ENCODE measurements at regions not wholly inside any gene's neighbourhood (a gene's known extent, or its start where the extent isn't known, plus 50 kb on each side); places are given as distances from the start of the nearest gene placed in this dataset.

GRCh38 chr6:20313960-20314530 is 87.6 kb upstream of the E2F3 start:
- no peak for DNase-seq

DNA sequence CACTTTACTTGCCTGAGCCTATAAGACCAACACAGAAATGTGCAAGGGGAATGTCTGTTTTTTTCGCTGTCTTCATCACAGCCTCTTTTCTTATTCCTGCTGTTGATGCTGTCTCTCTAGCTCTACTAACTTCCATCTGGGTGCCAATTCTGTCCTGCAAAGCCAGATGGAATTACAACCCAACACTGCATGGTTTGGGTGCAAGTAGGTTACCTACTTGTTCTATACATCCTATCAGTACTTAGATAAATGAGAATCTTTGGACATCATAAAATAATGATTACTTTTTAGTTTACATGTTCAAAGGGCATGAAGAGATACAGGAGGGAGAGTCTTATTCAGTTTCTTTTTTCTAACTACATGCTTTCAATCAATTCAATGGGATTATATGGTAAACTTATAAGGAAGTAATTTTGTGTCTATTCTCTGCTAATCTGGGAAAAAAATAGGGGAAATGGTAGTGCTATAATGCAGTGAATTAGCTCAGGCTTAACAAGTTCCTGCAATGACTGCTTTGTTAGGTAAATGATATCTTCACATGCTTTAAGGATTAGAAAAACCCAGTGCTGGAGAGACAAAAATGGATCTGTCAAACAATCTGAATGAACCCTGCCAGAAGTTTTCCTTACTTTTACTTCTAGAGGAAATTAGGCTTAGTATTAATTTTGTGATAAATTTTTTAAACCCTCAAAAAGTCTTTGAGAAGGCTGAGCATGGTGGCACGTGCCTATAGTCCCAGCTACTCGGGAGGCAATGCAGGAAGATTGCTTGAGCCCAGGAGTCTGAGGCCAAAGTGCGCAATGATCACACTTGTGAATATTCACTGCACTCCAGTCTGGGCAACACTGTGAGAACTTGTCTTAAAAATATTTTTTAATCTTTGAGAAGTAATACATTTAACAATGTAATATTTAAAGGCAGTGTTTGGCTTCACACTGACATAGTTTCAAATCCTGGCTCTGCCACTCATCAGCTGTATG is 86.5 kb upstream of the E2F3 start:
- DNase-seq, result no peak

DNA sequence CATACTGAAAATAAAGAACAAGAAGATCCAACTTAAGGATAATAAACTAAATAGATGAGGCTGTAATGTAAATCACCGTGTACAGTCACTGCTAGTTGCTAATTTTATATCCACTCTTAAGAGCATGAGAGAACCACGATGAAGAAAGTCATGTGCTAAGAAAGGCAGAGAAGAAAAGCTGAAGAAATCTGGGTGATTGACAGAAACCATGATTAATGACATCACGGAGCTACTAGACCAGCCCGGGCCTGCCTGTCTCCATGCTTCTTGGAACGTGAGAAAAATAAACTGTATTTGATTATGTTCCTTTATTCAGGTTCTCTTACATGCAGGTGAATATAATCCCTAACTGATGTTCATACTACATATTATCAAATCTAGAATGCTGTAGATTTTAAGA is 84.2 kb upstream of the E2F3 start:
- no peak for DNase-seq

DNA sequence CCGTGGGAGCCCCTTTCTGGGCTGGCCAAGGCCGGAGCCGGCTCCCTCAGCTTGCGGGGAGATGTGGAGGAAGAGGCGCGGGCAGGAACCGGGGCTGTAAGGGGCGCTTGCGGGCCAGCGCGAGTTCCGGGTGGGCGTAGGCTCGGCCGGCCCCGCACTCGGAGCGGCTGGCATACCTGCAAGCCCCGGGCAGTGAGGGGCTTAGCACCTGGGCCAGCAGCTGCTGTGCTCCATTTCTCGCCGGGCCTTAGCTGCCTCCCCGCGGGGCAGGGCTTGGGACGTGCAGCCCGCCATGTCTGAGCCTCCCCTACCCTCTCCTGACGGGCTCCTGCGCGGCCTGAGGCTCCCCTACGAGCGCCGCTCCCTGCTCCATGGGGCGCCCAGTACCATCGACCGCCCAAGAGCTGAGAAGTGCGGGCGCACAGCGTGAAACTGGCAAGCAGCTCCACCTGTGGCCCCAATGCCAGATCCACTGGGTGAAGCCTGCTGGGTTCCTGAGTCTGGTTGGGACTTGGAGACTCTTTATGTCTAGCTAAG is 82.8 kb upstream of the E2F3 start:
- DNase-seq, result no peak

DNA sequence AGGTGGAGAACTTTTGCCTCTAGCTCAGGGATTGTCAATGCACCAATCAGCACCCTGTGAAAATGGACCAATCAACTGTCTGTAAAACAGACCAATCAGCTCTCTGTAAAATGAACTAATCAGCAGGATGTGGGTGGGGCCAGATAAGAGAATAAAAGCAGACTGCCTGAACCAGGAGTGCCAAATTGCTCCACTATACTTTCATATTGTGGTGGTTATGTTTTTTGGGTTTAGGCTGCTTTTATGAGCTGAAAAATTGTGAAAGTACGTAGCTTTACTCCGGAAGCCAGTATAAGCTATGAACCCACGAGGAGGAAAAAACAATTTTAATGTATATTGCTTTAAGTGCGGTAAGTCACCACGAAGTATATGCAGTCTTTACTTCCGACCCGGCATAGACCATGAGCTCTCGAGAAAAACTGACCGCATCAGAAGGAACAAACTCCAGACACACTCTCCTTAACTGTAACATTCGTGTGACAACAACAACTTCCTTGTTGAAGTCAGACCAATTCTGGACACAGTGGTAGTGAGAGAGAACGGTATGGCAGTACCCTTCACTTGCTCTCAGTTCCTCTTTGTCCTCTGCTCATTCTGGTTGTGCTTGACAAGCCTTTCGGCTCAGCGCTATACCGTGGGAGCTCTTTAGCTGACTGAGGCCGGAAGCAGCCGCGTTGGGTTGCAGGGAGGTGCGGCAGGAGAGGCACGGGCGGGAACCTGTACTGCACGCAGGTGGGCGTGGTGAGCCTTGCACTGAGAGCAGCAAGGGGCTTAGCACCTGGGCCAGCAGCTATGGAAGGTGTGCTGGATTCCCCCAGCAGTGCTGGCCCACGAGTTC is 81.9 kb upstream of the E2F3 start:
- DNase-seq, result no peak

DNA sequence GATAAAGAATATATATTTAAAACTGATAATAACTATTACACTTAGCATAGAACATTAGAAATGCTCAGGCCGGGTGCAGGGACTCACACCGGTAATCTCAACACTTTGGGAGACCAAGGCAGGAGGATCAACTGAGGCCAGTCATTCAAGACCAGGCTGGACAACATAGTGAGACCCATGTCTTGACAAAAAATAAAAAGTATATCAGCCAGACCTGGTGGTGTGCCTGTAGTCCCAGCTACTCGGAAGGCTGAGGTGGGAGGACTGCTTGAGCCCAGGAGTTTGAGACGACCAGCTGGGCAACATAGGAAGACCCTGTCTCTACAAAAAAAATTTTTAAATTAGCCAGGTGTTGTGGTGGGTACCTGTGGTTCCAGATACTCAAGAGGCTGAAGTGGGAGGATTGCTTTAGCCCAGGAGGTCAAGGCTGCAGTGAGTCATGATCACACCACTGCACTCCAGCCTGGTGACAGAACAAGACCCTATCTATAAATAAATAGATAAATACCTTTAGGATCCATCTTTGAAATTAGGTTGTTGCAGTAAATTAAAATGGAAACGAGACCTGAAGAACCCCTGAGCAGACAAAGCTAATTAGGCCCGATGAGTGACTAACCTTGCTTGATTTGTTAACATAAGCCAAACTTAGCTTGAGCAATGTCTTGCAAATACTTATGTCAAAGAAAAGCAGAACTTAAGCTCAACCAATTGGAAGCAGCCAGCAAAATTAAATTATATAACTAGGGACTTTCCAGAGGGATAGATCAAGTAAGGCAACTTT is 75.8 kb upstream of the E2F3 start:
- DNase-seq, result no peak

GRCh38 chr6:20326422-20326728 is 75.3 kb upstream of the E2F3 start:
- no peak for DNase-seq

GRCh38 chr6:20327141-20327540 is 74.5 kb upstream of the E2F3 start:
- DNase-seq, result no peak

GRCh38 chr6:20328266-20328923 is 73.3 kb upstream of the E2F3 start:
- DNase-seq, result no peak

DNA sequence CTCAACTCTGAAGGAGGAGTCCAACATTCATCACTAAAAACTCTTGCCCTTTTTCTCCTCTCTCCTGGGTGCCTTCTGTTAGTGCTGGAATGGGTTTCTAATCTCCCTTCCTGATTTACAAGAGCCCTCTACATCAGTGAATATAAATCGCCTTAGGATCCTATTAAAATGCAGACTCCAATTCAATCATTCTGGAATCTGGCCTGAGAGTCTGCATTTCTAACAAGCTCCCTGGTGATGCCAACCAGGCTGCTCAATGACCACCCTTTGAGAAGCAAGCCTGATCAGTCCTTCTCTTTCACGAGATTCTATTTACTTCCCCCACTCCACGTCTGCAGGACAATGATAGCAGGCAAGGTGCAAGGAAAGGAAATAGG is 72.8 kb upstream of the E2F3 start:
- DNase-seq, result no peak

GRCh38 chr6:20331042-20331441 is 70.6 kb upstream of the E2F3 start:
- DNase-seq, result no peak

GRCh38 chr6:20331625-20332024 is 70.1 kb upstream of the E2F3 start:
- no peak for DNase-seq

DNA sequence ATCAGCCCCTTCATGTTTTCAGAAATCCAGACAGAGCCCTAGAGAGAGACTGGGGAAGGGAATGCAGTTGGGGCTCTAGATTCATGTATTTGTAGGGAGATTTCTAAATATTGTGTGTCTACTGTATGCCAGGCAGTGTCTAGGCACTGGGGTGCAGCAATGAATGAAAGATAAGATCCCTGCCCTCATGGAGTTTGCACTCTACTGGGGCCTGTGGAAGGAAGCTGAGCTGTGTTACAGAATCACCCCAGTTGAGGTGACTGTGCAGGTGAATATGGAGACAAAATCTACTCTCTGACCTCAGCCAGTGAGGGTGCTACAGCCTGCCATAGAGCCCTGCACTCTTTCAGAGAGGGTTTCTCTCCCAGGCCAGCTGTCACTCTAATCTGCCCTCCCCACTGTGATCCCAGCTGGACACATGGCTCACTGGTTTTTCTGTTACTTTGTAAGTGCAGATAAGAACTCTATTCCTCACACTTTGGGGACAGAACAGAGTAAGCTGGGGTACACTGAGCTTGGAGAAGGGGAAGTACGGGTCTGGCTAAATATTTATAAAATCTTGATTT is 69.2 kb upstream of the E2F3 start:
- no peak for DNase-seq

- no peak for DNase-seq
Observed at GRCh38 chr6:20333721-20334269, 67.9 kb upstream of the E2F3 start.

- no peak for DNase-seq
Observed at GRCh38 chr6:20334334-20334733, 67.3 kb upstream of the E2F3 start.

GRCh38 chr6:20334962-20335361 is 66.7 kb upstream of the E2F3 start:
- no peak for DNase-seq

DNA sequence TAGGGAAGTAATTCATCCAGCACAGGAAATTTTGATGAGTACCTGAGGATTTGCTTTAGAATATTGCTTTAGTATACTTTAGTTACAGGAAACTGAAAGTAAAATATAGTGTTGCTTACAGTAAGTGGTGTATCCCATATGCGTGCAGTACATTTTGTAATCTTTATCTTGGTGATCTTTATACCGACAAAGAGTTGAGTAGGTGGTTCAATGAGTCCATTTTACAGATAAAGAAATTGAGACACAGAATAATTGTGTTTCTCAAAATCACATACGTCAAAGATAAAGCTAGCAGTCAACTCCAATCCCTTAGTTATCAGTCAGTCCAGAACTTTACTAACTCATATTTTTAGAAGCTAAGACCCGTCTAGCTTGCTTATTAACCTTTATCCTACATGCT is 65.8 kb upstream of the E2F3 start:
- no peak for DNase-seq

DNA sequence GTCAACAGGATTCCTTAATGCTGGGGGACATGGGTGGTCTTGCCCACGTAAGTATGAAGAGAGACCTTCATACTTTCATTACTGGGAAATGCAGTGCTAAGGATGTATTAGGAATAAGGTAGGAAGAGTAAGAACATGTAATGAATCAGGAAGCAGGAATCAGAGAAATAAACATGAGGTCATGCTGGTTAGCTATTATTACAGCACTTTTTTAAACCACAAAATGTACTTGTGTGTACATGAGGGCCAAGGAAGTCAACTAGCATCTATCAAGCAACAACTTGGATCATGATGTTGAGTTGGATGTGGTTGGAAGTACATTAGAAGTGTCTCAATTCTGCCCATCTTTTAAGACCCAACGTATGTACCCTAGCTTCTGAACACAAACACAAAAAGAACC is 63.5 kb upstream of the E2F3 start:
- no peak for DNase-seq

DNA sequence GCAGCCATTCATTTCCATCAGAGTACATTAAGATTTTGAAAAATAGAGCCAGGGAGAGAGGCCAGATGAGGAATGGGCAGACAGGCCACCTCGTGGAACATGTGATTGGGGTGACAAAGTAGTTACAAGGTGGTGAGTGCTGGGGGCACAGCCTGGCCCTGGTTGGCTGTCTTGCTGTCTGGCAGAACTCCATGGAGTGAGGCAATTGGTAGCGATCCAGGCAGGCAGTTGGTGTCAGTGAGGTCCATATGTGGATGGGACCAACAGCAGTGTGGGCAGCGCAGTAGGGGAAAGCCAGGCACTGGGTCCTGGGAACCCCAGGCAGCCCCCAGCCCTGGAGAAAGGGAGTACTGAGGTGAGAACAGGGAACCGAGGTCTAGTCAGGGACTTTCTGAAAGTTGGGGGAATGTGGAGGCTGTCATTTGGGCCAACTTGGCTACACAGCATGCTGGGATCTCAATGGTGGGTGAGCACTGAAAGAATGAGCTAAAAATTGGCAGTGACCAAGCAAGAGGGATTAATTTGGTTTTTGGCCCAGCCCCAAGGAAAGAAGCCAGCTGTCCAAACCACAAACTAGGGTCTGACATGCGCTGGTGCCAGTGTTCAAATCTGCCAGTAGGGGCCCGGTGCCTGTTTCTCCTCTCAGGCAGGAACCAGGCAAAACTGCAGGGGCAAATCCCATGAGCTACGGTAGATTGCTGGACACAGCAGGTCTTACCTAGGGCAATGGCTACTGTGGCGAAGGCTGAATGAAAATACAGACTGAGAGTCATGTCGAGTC is 61.4 kb upstream of the E2F3 start:
- no peak for DNase-seq

GRCh38 chr6:20341096-20341495 is 60.6 kb upstream of the E2F3 start:
- DNase-seq, result no peak

GRCh38 chr6:20341564-20341963 is 60.1 kb upstream of the E2F3 start:
- no peak for DNase-seq
